OCI-LY3 (cell line): ENCODE measurements at regions not wholly inside any gene's neighbourhood (a gene's known extent, or its start where the extent isn't known, plus 50 kb on each side); places are given as distances from the start of the nearest gene placed in this dataset.

Source experiments
- EZH2phosphoT487 ChIP-seq: fragments of 200-600 bp; shearing (Covaris generic); IDR thresholded peaks from 2 replicates; pipeline ENCODE4 v1.6.1; 2018; ENCODE audit warnings: antibody characterized with exemption, mixed run types, low read depth
- TF ChIP-seq, protein P1 (sequence below): fragments of 200-600, 300-600 bp; sonication (generic); IDR thresholded peaks from 2 replicates; pipeline ENCODE4 v1.5.1; 2014; ENCODE audit warnings: antibody characterized with exemption, low read length, low read depth

DNA sequence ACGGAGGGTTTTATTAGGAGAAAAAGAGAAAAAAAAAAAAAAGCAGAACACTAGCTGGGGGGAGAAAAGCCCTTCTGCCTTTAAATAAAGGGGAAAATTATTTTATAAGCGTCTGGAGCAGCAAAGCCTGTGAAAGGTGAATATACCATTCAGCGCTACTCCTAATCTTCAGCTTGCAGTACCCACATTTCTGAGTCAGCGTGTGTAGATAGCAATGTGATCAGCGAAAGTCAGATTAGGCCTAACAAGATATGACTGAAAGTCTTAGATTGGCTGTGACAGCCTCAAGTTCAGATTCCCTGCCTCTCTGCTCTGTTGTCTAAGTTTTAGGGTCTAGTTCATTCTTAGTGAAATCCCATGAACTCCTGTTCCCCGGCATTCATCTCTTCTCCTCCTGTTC, 279.5 kb downstream of the TMEM114 start:
- TF ChIP-seq, protein P1, sequence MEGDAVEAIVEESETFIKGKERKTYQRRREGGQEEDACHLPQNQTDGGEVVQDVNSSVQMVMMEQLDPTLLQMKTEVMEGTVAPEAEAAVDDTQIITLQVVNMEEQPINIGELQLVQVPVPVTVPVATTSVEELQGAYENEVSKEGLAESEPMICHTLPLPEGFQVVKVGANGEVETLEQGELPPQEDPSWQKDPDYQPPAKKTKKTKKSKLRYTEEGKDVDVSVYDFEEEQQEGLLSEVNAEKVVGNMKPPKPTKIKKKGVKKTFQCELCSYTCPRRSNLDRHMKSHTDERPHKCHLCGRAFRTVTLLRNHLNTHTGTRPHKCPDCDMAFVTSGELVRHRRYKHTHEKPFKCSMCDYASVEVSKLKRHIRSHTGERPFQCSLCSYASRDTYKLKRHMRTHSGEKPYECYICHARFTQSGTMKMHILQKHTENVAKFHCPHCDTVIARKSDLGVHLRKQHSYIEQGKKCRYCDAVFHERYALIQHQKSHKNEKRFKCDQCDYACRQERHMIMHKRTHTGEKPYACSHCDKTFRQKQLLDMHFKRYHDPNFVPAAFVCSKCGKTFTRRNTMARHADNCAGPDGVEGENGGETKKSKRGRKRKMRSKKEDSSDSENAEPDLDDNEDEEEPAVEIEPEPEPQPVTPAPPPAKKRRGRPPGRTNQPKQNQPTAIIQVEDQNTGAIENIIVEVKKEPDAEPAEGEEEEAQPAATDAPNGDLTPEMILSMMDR: no peak
- no peak for TF ChIP-seq EZH2phosphoT487
